ENCODE measurements at regions not wholly inside any gene's neighbourhood (a gene's known extent, or its start where the extent isn't known, plus 50 kb on each side); places are given as distances from the start of the nearest gene placed in this dataset.

DNA sequence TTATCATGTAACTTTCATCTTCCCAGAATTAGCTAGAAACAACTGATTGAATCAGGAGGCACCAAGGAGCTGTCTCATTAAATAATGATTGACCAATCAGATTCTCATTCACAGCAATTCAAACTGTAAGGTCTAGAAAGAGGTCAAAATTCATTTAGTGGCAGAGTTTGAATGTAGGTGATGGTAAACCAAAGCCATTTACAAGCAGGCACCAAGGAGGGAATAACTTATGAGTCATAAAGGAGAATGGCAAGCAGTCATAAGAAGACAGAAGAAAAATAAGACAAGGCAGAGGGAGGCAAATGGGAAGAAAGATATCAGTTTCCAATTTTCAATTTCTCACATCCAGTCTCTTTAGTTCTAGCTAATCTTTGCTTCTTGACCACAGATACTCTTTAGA lies 52.9 kb upstream of the DEFB112 start:
- DNase-seq (ENCODE audit: low spot score, unreplicated experiment): no peak
- H3K36me3 Mint-ChIP-seq (ENCODE audit: insufficient read depth): no peaks in the 10 kb centered on the region
- H3K9me3 Mint-ChIP-seq (ENCODE audit: low read depth): no peaks in the 10 kb centered on the region
- H3K4me3 Mint-ChIP-seq (ENCODE audit: low read depth): no peak overlapping the region
- H3K27me3 Mint-ChIP-seq: no peaks in the 10 kb centered on the region
- H3K27ac Mint-ChIP-seq: no peak overlapping the region
- TF ChIP-seq CTCF (IDR thresholded peaks at IDR 0.05; ENCODE audit: unreplicated experiment): no peak
- peaks cover 14% of the 10 kb centered on the region for H3K4me1 Mint-ChIP-seq (ENCODE audit: low read depth)

GRCh38 chr6:50110587-50110986 lies 60.9 kb upstream of the DEFB112 start:
- H3K36me3 Mint-ChIP-seq (ENCODE audit: insufficient read depth): no peaks in the 10 kb centered on the region
- no peak for TF ChIP-seq CTCF (IDR thresholded peaks at IDR 0.05; ENCODE audit: unreplicated experiment)
- no peak for DNase-seq (ENCODE audit: low spot score, unreplicated experiment)
- H3K9me3 Mint-ChIP-seq (ENCODE audit: low read depth): no peaks in the 10 kb centered on the region
- H3K27ac Mint-ChIP-seq: no peak overlapping the region
- no peak overlapping the region for H3K4me3 Mint-ChIP-seq (ENCODE audit: low read depth)
- peaks cover 2% of the 10 kb centered on the region for H3K4me1 Mint-ChIP-seq (ENCODE audit: low read depth)
- no peaks in the 10 kb centered on the region for H3K27me3 Mint-ChIP-seq

DNA sequence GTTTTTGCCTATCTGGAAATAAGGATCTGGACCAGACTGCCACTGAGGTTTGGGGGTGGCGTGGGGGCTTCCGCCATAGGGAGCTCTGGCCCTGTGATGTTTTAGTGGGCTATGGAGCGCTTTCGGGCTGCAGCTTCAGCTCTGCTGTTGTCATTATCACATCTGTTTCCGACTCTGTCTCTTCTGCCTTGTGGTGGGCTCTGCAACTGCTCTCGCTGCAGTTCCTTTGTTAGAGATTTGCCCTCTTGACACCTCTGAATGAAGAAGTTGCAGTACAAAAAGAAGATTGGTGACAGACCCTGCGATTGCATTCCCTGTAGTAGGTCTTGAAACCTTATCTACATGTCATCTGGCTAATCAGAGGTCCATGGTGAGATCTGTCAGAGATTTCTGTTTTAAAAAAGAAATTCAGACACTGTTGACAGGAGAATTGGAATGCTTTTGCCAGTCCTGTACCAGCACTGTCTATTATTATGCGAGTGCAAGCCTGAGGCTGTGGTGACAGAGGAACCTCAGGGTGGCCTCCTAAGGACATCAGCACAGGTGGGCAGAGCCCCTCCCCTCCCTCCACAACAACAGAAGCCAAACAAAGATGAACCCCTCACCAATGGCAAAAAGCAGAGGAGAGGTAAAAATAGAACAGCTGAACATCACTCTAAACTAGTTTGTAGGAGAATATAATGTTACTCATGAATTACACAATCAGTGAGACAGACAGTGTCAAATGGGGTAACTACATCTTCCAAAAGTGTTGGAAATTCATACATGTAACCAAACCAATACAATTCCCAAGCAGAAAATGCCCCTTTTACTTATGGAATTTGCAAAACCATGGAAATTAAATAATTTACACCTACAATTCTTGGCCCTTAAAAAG lies 63.5 kb upstream of the DEFB112 start:
- no peaks in the 10 kb centered on the region for H3K9me3 Mint-ChIP-seq (ENCODE audit: low read depth)
- DNase-seq (ENCODE audit: low spot score, unreplicated experiment): no peak
- no peak overlapping the region for H3K4me3 Mint-ChIP-seq (ENCODE audit: low read depth)
- H3K27ac Mint-ChIP-seq: no peak overlapping the region
- H3K36me3 Mint-ChIP-seq (ENCODE audit: insufficient read depth): no peaks in the 10 kb centered on the region
- no peaks in the 10 kb centered on the region for H3K27me3 Mint-ChIP-seq
- H3K4me1 Mint-ChIP-seq (ENCODE audit: low read depth): peaks cover 3% of the 10 kb centered on the region
- no peak for TF ChIP-seq CTCF (IDR thresholded peaks at IDR 0.05; ENCODE audit: unreplicated experiment)

DNA sequence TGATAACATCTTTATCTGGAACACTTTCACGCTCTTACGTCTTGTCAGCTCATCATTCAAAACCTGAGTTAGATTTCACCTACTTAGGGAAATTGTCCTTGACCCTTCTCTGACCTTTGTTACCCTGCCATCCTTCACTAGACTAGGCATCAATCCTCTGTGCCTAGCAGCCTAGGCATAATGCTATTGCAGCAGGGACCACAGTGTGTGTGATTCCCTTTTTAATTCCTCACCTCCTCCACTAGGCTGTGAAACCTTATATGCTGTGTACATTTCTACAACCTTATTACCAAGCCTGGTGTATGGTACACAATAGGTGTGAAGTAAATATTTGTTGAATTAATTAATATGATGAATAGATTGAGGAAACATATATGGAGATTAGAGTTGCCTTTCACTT lies 66.7 kb upstream of the DEFB112 start:
- DNase-seq (ENCODE audit: low spot score, unreplicated experiment): no peak
- Mint-ChIP-seq H3K36me3 (ENCODE audit: insufficient read depth) (no peaks in the 10 kb centered on the region), H3K4me3 (ENCODE audit: low read depth) (no peak overlapping the region), H3K27me3 (no peaks in the 10 kb centered on the region), H3K9me3 (ENCODE audit: low read depth) (no peaks in the 10 kb centered on the region), H3K27ac (no peak overlapping the region), H3K4me1 (ENCODE audit: low read depth) (peaks cover 3% of the 10 kb centered on the region)
- TF ChIP-seq CTCF (IDR thresholded peaks at IDR 0.05; ENCODE audit: unreplicated experiment): no peak

GRCh38 chr6:50116797-50117542 lies 67.2 kb upstream of the DEFB112 start:
- Mint-ChIP-seq H3K4me3 (ENCODE audit: low read depth) (no peak overlapping the region), H3K27ac (no peak overlapping the region), H3K9me3 (ENCODE audit: low read depth) (no peaks in the 10 kb centered on the region), H3K27me3 (no peaks in the 10 kb centered on the region), H3K36me3 (ENCODE audit: insufficient read depth) (no peaks in the 10 kb centered on the region), H3K4me1 (ENCODE audit: low read depth) (peaks cover 3% of the 10 kb centered on the region)
- no peak for DNase-seq (ENCODE audit: low spot score, unreplicated experiment)
- TF ChIP-seq CTCF (IDR thresholded peaks at IDR 0.05; ENCODE audit: unreplicated experiment): no peak
